ENCODE measurements at regions not wholly inside any gene's neighbourhood (a gene's known extent, or its start where the extent isn't known, plus 50 kb on each side); places are given as distances from the start of the nearest gene placed in this dataset.

DNA sequence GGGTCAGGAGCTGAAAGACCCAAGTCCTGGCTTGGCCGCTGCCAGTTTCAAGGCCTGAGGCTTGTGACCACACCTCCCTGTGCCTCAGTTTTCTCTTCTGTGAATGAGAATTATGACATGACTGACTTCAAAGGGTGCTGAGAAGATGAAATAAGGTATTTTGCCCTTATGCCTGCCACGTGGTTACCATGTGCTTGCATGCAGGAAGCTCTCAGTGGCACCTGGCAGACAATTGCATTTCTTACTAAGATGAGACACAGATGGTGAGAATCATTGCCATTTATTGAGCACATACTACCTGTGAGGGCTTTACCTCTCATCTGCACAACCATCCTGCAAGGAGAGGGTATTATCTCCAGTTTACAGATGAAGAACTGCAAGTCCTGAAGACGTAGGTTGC, 69.8 kb downstream of the MRM1 start:
- ATAC-seq (ENCODE audit: low read depth) = no peak
- no peak overlapping the region for H3K4me3 Mint-ChIP-seq
- POLR2A ChIA-PET = no interaction called here

DNA sequence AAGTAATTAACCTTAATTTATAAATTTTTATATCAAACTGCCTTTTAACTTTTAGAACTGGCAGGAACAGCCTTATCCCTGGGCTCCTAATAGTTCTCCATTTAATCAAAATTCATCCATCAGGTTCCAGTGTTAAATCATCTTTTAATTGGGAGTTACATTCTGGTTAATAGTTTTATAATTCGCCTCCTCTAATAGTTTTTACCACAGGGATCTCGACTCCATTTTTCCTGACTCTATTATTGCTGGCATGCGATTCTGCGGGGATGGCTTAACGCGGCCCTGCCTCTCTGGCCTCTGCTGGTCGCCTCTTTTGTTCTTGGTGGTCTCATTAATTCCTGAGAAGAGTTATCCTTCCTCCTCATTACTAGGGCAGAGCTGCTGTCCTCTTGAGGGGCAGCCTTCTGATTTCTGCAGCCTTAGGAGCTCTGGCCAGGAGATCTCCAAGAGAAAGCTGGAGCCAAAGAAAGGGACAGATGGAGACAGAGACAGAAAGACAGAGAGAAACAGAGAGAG, 71.1 kb downstream of the MRM1 start:
- no peak for DNase-seq
- H3K4me1 Mint-ChIP-seq = peaks cover 7% of the 10 kb centered on the region
- peaks cover 6% of the 10 kb centered on the region for H3K27me3 Mint-ChIP-seq
- POLR2A ChIA-PET = no interaction called here
- ATAC-seq (ENCODE audit: low read depth) = no peak
- TF ChIP-seq, protein P1, sequence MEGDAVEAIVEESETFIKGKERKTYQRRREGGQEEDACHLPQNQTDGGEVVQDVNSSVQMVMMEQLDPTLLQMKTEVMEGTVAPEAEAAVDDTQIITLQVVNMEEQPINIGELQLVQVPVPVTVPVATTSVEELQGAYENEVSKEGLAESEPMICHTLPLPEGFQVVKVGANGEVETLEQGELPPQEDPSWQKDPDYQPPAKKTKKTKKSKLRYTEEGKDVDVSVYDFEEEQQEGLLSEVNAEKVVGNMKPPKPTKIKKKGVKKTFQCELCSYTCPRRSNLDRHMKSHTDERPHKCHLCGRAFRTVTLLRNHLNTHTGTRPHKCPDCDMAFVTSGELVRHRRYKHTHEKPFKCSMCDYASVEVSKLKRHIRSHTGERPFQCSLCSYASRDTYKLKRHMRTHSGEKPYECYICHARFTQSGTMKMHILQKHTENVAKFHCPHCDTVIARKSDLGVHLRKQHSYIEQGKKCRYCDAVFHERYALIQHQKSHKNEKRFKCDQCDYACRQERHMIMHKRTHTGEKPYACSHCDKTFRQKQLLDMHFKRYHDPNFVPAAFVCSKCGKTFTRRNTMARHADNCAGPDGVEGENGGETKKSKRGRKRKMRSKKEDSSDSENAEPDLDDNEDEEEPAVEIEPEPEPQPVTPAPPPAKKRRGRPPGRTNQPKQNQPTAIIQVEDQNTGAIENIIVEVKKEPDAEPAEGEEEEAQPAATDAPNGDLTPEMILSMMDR (IDR thresholded peaks at IDR 0.05) = no peak
- H3K9me3 Mint-ChIP-seq = no peaks in the 10 kb centered on the region
- H3K36me3 Mint-ChIP-seq (ENCODE audit: low read depth) = no peaks in the 10 kb centered on the region
- intact Hi-C loops (cut with micrococcal nuclease) = no loop called here
- no peak overlapping the region for H3K27ac Mint-ChIP-seq
- CTCF ChIA-PET = no interaction called here
- H3K4me3 Mint-ChIP-seq = no peak overlapping the region

More for the DNA sequence above, 69.8 kb downstream of the MRM1 start:
- H3K27ac Mint-ChIP-seq = no peak overlapping the region
- no peaks in the 10 kb centered on the region for H3K36me3 Mint-ChIP-seq (ENCODE audit: low read depth)
- H3K9me3 Mint-ChIP-seq = no peaks in the 10 kb centered on the region
- peaks cover 7% of the 10 kb centered on the region for H3K4me1 Mint-ChIP-seq
- DNase-seq = no peak
- TF ChIP-seq, protein P1 (IDR thresholded peaks at IDR 0.05) = no peak
- CTCF ChIA-PET = no interaction called here
- intact Hi-C loops (cut with micrococcal nuclease) = no loop called here
- peaks cover 8% of the 10 kb centered on the region for H3K27me3 Mint-ChIP-seq

DNA sequence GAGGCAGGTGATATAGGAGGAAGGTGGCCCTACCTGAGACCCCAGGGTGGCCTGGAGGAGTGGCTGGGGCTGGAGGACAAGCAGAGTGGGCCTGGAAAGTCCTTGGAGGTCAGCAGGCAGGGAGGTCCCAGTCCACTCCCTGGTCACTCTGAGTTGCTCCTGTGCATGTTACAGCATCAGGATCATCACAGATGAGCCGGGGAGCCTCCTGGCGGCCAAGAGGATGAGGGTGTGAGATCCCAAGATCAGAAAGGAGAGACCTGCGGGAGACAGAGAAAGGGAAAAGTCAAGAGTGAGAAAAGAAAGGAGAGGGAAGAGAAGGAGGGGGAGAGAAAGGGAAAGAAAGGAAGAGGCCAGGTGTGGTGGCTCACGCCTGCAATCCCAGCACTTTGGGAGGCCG, 71.7 kb downstream of the MRM1 start:
- intact Hi-C loops (cut with micrococcal nuclease) = no loop called here
- no peak overlapping the region for H3K27ac Mint-ChIP-seq
- ATAC-seq (ENCODE audit: low read depth) = no peak
- DNase-seq = no peak
- no peaks in the 10 kb centered on the region for H3K36me3 Mint-ChIP-seq (ENCODE audit: low read depth)
- H3K4me1 Mint-ChIP-seq = peaks cover 7% of the 10 kb centered on the region
- ChIA-PET CTCF (no interaction called here), POLR2A (no interaction called here)
- H3K4me3 Mint-ChIP-seq = no peak overlapping the region
- H3K9me3 Mint-ChIP-seq = no peaks in the 10 kb centered on the region
- TF ChIP-seq, protein P1 (IDR thresholded peaks at IDR 0.05) = no peak
- peaks cover 6% of the 10 kb centered on the region for H3K27me3 Mint-ChIP-seq

GRCh38 chr17:36673637-36674277, 72.4 kb downstream of the MRM1 start:
- H3K27me3 Mint-ChIP-seq = peaks cover 6% of the 10 kb centered on the region
- ChIA-PET POLR2A (no interaction called here), CTCF (no interaction called here)
- no peaks in the 10 kb centered on the region for H3K36me3 Mint-ChIP-seq (ENCODE audit: low read depth)
- H3K27ac Mint-ChIP-seq = no peak overlapping the region
- TF ChIP-seq, protein P1 (IDR thresholded peaks at IDR 0.05) = no peak
- no peak for ATAC-seq (ENCODE audit: low read depth)
- no peak overlapping the region for H3K4me3 Mint-ChIP-seq
- intact Hi-C loops (cut with micrococcal nuclease) = no loop called here
- no peaks in the 10 kb centered on the region for H3K9me3 Mint-ChIP-seq
- no peak for DNase-seq
- peaks cover 7% of the 10 kb centered on the region for H3K4me1 Mint-ChIP-seq

- TF ChIP-seq, protein P1 (IDR thresholded peaks at IDR 0.05) = no peak
- POLR2A ChIA-PET = no interaction called here
- intact Hi-C loops (cut with micrococcal nuclease) = no loop called here
- H3K27ac Mint-ChIP-seq = no peak overlapping the region
- DNase-seq (no peak), ATAC-seq (ENCODE audit: low read depth) (no peak)
- no peaks in the 10 kb centered on the region for H3K36me3 Mint-ChIP-seq (ENCODE audit: low read depth)
- no peak overlapping the region for H3K4me3 Mint-ChIP-seq
- peaks cover 3% of the 10 kb centered on the region for H3K27me3 Mint-ChIP-seq
- CTCF ChIA-PET = no interaction called here
- H3K4me1 Mint-ChIP-seq = peaks cover 7% of the 10 kb centered on the region
- H3K9me3 Mint-ChIP-seq = no peaks in the 10 kb centered on the region
These were observed 72.9 kb downstream of the MRM1 start for GRCh38 chr17:36674278-36674650.

Data from activated B cell treated with CpG ODN at 0.5 μM for 24 hours (primary cell).